Ascending aorta (tissue), 2 donors: ENCODE measurements at regions not wholly inside any gene's neighbourhood (a gene's known extent, or its start where the extent isn't known, plus 50 kb on each side); places are given as distances from the start of the nearest gene placed in this dataset.

Experiments
- DNase-seq, 2 donors: peaks; one replicate each; pipeline ENCODE4 v3.0.0-alpha.2; 2019; ENCODE audit warnings: low spot score in 2 of 2
- H3K27ac ChIP-seq, 2 donors: fragments of 200-600 bp; sonication (generic); one replicate each; pipeline ENCODE4 v1.5.1; 2016 to 2017; ENCODE audit warnings: mild to moderate bottlenecking in 1 of 2
- H3K27me3 ChIP-seq: fragments of 200-600 bp; sonication (generic); one replicate; pipeline ENCODE4 v1.5.1; 2017
- H3K36me3 ChIP-seq, 2 donors: fragments of 200-600 bp; sonication (generic); one replicate each; pipeline ENCODE4 v1.5.1; 2016
- H3K4me1 ChIP-seq, 2 donors: fragments of 200-600 bp; sonication (generic); one replicate each; pipeline ENCODE4 v1.5.1; 2016 to 2017; ENCODE audit warnings: mild to moderate bottlenecking in 1 of 2
- H3K4me3 ChIP-seq, 2 donors: fragments of 200-600 bp; sonication (generic); one replicate each; pipeline ENCODE4 v1.5.1; 2016 to 2017; ENCODE audit warnings: mild to moderate bottlenecking in 1 of 2
- H3K9me3 ChIP-seq, 2 donors: fragments of 200-600 bp; sonication (generic); one replicate each; pipeline ENCODE4 v1.5.1; 2016
- CTCF ChIP-seq, 3 experiments: fragments of 200-600 bp in 2 of 3; fragments of 450-650 bp in 1 of 3; sonication (generic) in 2 of 3; IDR thresholded peaks; one replicate each; pipeline ENCODE4 v1.5.1; 2016 to 2019; ENCODE audit warnings: antibody characterized with exemption in 3 of 3, mild to moderate bottlenecking in 1 of 3, moderate library complexity in 1 of 3
- intact Hi-C: fragments of 100-400 bp; cut with DNase I; formaldehyde crosslinking; loops from one replicate; pipeline ENCODE4 v1.15.1; 2023

DNA sequence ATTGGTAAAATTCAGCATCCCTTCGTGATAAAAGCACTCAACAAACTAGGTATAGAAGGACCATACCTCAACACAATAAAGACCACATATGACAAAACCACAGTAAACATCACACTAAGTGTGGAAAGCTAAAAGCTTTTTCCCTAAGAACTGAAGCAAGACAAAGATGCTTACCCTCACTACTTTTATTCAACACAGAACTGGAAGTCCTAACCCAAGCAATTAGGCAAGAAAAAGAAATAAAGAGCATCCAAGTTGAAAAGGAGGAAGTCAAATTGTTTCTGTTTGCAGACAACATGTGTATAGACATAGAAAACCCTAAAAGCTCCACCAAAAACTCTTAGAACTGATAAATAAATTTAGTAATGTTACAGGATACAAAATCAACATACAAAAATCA is 271.7 kb downstream of the RBM43 start:
- Histone ChIP-seq H3K4me1 (no peaks in the 10 kb centered on the region), H3K4me3 (no peak overlapping the region), H3K27me3 (no peaks in the 10 kb centered on the region), H3K9me3 (peaks cover 0 to 19% of the 10 kb centered on the region in 2 donors), H3K36me3 (no peaks in the 10 kb centered on the region), H3K27ac (no peak overlapping the region)
- intact Hi-C loops = no loop called here
- no peak for DNase-seq
- TF ChIP-seq CTCF (IDR thresholded peaks at IDR 0.05) = no peak

- intact Hi-C loops = no loop called here
- Histone ChIP-seq H3K9me3 (peaks cover 0 to 19% of the 10 kb centered on the region in 2 donors), H3K4me3 (no peak overlapping the region), H3K36me3 (no peaks in the 10 kb centered on the region), H3K27me3 (no peaks in the 10 kb centered on the region), H3K27ac (no peak overlapping the region), H3K4me1 (no peaks in the 10 kb centered on the region)
- TF ChIP-seq CTCF (IDR thresholded peaks at IDR 0.05) = no peak
- DNase-seq = no peak
These were observed 275.9 kb downstream of the RBM43 start for GRCh38 chr2:150985741-150986140.

DNA sequence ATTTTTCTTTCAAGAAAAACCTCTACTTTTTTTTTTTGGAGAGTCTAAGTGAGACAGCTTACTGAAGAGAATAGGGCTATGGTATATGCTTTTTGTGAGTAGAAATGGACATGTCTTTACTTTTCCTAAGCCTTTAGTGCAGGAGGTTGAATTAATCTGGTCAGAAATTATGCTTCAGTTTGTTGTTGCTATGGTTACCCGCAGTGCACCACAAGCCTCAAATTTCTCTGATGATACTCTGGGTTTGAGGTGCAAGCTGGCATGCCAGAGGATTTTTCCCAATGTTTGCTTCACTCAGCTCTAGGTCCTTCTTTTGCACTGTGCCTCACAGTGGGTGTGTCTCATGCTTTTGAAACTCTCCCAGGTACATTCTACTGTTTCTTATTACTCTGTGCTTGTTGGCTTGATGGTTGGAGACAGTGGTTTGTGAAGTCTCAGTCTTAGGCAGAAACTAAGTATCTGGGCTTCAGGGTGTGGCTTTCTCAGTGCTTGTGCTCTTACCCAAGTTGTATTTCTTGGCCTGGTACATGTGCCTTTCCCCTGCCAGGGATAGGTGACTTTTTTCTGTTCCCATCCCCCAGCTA is 278.3 kb downstream of the RBM43 start:
- Histone ChIP-seq H3K27ac (no peak overlapping the region), H3K4me1 (no peaks in the 10 kb centered on the region), H3K27me3 (no peaks in the 10 kb centered on the region), H3K4me3 (no peak overlapping the region), H3K36me3 (no peaks in the 10 kb centered on the region), H3K9me3 (peaks cover 0 to 16% of the 10 kb centered on the region in 2 donors)
- no peak for TF ChIP-seq CTCF (IDR thresholded peaks at IDR 0.05)
- no peak for DNase-seq
- intact Hi-C loops = no loop called here

DNA sequence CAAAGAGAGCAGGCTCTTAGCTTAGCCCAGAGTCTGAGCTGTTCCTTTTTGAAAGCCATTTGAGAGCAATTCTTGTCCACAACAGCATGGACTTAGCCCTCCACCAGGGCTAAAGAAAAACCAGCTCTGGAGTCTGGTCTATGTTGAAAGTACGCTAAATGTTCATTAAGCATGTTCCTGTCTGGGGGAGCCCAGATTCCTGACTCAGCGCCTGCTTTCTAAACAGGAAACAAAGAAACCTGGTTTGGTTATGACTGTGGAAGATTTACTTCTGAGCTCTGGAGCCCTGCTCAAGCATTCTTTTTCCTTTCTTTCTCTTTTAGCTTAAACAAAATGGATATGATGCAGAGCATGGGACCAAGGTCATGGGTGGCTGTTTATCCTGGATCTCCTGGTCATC is 279.8 kb downstream of the RBM43 start:
- H3K36me3 ChIP-seq = no peaks in the 10 kb centered on the region
- intact Hi-C loops = no loop called here
- TF ChIP-seq CTCF (IDR thresholded peaks at IDR 0.05) = no peak
- DNase-seq = no peak
- peaks cover 0 to 2% of the 10 kb centered on the region in 2 donors for H3K9me3 ChIP-seq
- H3K27ac ChIP-seq = no peak overlapping the region
- no peaks in the 10 kb centered on the region for H3K27me3 ChIP-seq
- H3K4me3 ChIP-seq = no peak overlapping the region
- no peaks in the 10 kb centered on the region for H3K4me1 ChIP-seq

DNA sequence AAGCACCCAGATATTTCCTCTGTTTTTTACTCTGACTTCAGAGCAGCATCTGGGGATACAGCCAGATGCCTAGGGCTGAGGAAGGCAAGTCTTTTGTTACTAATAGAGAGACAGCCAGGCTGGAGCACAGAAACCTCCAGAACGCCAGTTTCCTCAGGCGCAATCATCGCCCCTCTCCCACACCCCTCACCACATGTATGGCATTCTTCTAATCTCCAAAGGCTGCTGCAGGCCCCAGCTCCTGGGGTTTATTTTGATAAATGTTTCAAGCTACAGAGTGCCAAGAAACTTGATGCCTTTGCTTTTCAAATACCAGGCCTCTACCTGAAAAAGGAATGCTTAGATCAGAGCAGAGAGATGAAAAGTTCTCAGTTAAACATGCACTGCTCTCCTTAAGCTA is 283.6 kb downstream of the RBM43 start:
- H3K36me3 ChIP-seq = no peaks in the 10 kb centered on the region
- intact Hi-C loops = no loop called here
- no peak overlapping the region for H3K27ac ChIP-seq
- no peaks in the 10 kb centered on the region for H3K4me1 ChIP-seq
- H3K4me3 ChIP-seq = no peak overlapping the region
- H3K9me3 ChIP-seq = no peaks in the 10 kb centered on the region
- H3K27me3 ChIP-seq = no peaks in the 10 kb centered on the region
- no peak for DNase-seq
- no peak for TF ChIP-seq CTCF (IDR thresholded peaks at IDR 0.05)

DNA sequence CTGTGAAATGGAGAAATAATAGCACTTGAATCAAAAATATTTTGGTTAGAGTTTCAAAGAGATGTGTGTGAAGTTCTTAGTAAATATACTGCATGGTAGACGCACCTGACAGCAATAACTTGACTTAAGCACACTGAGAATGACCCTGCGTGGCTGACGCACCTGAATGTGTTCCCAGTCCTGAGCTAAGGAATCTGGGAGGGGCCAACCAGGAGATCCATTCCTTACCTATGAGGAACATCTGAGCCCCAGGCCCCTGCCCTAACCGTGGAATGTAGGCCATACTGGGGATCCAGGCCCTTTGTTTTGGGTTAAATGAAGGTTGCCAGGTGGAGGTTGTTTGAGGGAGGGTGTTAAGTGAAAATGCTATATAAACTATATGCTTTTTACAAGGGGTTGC is 284.4 kb downstream of the RBM43 start:
- no peak overlapping the region for H3K4me3 ChIP-seq
- no peak overlapping the region for H3K27ac ChIP-seq
- intact Hi-C loops = no loop called here
- no peaks in the 10 kb centered on the region for H3K9me3 ChIP-seq
- H3K4me1 ChIP-seq = no peaks in the 10 kb centered on the region
- no peak for DNase-seq
- no peaks in the 10 kb centered on the region for H3K27me3 ChIP-seq
- H3K36me3 ChIP-seq = no peaks in the 10 kb centered on the region
- no peak for TF ChIP-seq CTCF (IDR thresholded peaks at IDR 0.05)
